ENCODE measurements at regions not wholly inside any gene's neighbourhood (a gene's known extent, or its start where the extent isn't known, plus 50 kb on each side); places are given as distances from the start of the nearest gene placed in this dataset.

- ChIA-PET POLR2A (interaction anchor here (0.6 kb wide), 2 partner anchors 516 to 1138 kb away, joined by 3 read pairs; no protein-coding TSS in a partner anchor), CTCF (interaction anchor here (0.8 kb wide), 1 partner anchor 19 kb away, joined by 4 read pairs; no protein-coding TSS in a partner anchor)
- H3K9me3 Mint-ChIP-seq: peaks cover 4% of the 10 kb centered on the region
- TF ChIP-seq CTCF (IDR thresholded peaks at IDR 0.05): no peak
- peaks cover 7% of the 10 kb centered on the region for H3K27me3 Mint-ChIP-seq
- no peak for DNase-seq
- intact Hi-C loops (cut with micrococcal nuclease): no loop called here
- no peaks in the 10 kb centered on the region for H3K36me3 Mint-ChIP-seq (ENCODE audit: low read depth)
- no peak for ATAC-seq (ENCODE audit: low read depth)
- H3K27ac Mint-ChIP-seq: no peak overlapping the region
- H3K4me3 Mint-ChIP-seq: no peak overlapping the region
- peaks cover 69% of the 10 kb centered on the region for H3K4me1 Mint-ChIP-seq
These were observed 181.6 kb upstream of the ZC3H12A start for GRCh38 chr1:37292789-37293188.

- H3K27ac Mint-ChIP-seq: no peak overlapping the region
- peaks cover 16% of the 10 kb centered on the region for H3K27me3 Mint-ChIP-seq
- no peak for TF ChIP-seq CTCF (IDR thresholded peaks at IDR 0.05)
- DNase-seq: no peak
- H3K4me3 Mint-ChIP-seq: no peak overlapping the region
- intact Hi-C loops (cut with micrococcal nuclease): no loop called here
- no peaks in the 10 kb centered on the region for H3K36me3 Mint-ChIP-seq (ENCODE audit: low read depth)
- H3K9me3 Mint-ChIP-seq: no peaks in the 10 kb centered on the region
- no peak for ATAC-seq (ENCODE audit: low read depth)
- peaks cover 55% of the 10 kb centered on the region for H3K4me1 Mint-ChIP-seq
- CTCF ChIA-PET: no interaction called here
- POLR2A ChIA-PET: interaction anchor here (0.7 kb wide), 1 partner anchor 11 kb away, joined by 6 read pairs; no protein-coding TSS in a partner anchor
These were observed 180.3 kb upstream of the ZC3H12A start for GRCh38 chr1:37294096-37294495.

GRCh38 chr1:37294529-37294928 is 179.9 kb upstream of the ZC3H12A start:
- no peak for TF ChIP-seq CTCF (IDR thresholded peaks at IDR 0.05)
- ATAC-seq (ENCODE audit: low read depth) (no peak), DNase-seq (no peak)
- Mint-ChIP-seq H3K27ac (no peak overlapping the region), H3K36me3 (ENCODE audit: low read depth) (no peaks in the 10 kb centered on the region), H3K4me3 (no peak overlapping the region), H3K4me1 (peaks cover 51% of the 10 kb centered on the region), H3K9me3 (no peaks in the 10 kb centered on the region), H3K27me3 (peaks cover 19% of the 10 kb centered on the region)
- ChIA-PET CTCF (no interaction called here), POLR2A (no interaction called here)
- intact Hi-C loops (cut with micrococcal nuclease): no loop called here

GRCh38 chr1:37298769-37299168 is 175.6 kb upstream of the ZC3H12A start:
- Mint-ChIP-seq H3K27me3 (peaks cover 27% of the 10 kb centered on the region), H3K4me3 (no peak overlapping the region), H3K36me3 (ENCODE audit: low read depth) (no peaks in the 10 kb centered on the region), H3K27ac (no peak overlapping the region), H3K4me1 (peaks cover 14% of the 10 kb centered on the region), H3K9me3 (no peaks in the 10 kb centered on the region)
- no peak for TF ChIP-seq CTCF (IDR thresholded peaks at IDR 0.05)
- ChIA-PET CTCF (no interaction called here), POLR2A (no interaction called here)
- DNase-seq (no peak), ATAC-seq (ENCODE audit: low read depth) (no peak)
- intact Hi-C loops (cut with micrococcal nuclease): no loop called here

- ChIA-PET POLR2A (no interaction called here), CTCF (no interaction called here)
- intact Hi-C loops (cut with micrococcal nuclease): no loop called here
- H3K36me3 Mint-ChIP-seq (ENCODE audit: low read depth): no peaks in the 10 kb centered on the region
- no peak for TF ChIP-seq CTCF (IDR thresholded peaks at IDR 0.05)
- H3K4me3 Mint-ChIP-seq: no peak overlapping the region
- peaks cover 27% of the 10 kb centered on the region for H3K27me3 Mint-ChIP-seq
- no peaks in the 10 kb centered on the region for H3K9me3 Mint-ChIP-seq
- ATAC-seq (ENCODE audit: low read depth): no peak
- DNase-seq: no peak
- H3K27ac Mint-ChIP-seq: no peak overlapping the region
- H3K4me1 Mint-ChIP-seq: peaks cover 10% of the 10 kb centered on the region
These were observed 175.2 kb upstream of the ZC3H12A start for GRCh38 chr1:37299216-37299615.

Measured in activated B cell treated with CpG ODN at 0.5 μM for 24 hours (primary cell).